ENCODE measurements at regions not wholly inside any gene's neighbourhood (a gene's known extent, or its start where the extent isn't known, plus 50 kb on each side); places are given as distances from the start of the nearest gene placed in this dataset.

DNA sequence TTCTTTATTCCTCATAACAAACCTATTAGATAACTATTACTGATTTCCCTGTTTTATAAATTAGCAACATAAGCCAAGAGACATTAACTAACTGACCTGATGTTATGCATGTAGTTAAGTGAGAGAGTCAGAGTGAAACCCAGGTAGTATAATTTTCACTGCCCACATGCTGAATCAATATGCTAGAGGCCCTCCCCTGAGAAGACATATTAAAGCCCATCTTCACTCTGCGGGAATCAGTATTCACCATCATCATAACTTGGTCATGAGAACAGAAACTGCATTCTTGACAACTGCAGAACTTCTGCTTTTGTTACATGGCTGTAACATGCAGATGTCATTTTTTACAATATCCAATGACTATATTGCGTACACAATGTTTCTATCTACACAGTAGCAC, 1324.3 kb downstream of the ARAP2 start:
- POLR2A ChIA-PET, result no interaction called here
- Mint-ChIP-seq H3K27ac (ENCODE audit: unreplicated experiment) (no peak overlapping the region), H3K9me3 (ENCODE audit: unreplicated experiment) (no peaks in the 10 kb centered on the region), H3K27me3 (ENCODE audit: insufficient read depth, unreplicated experiment) (peaks cover 7% of the 10 kb centered on the region), H3K36me3 (ENCODE audit: insufficient read depth, unreplicated experiment) (no peaks in the 10 kb centered on the region), H3K4me1 (ENCODE audit: low read depth, unreplicated experiment) (no peaks in the 10 kb centered on the region), H3K4me3 (ENCODE audit: unreplicated experiment) (no peak overlapping the region)
- H3K4me3 ChIP-seq (ENCODE audit: low read depth, low read length), result no peak overlapping the region
- CTCF ChIA-PET, result no interaction called here
- TF ChIP-seq, protein P1, sequence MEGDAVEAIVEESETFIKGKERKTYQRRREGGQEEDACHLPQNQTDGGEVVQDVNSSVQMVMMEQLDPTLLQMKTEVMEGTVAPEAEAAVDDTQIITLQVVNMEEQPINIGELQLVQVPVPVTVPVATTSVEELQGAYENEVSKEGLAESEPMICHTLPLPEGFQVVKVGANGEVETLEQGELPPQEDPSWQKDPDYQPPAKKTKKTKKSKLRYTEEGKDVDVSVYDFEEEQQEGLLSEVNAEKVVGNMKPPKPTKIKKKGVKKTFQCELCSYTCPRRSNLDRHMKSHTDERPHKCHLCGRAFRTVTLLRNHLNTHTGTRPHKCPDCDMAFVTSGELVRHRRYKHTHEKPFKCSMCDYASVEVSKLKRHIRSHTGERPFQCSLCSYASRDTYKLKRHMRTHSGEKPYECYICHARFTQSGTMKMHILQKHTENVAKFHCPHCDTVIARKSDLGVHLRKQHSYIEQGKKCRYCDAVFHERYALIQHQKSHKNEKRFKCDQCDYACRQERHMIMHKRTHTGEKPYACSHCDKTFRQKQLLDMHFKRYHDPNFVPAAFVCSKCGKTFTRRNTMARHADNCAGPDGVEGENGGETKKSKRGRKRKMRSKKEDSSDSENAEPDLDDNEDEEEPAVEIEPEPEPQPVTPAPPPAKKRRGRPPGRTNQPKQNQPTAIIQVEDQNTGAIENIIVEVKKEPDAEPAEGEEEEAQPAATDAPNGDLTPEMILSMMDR (IDR thresholded peaks at IDR 0.05; ENCODE audit: insufficient read depth in 1 of 2, low read depth in 1 of 2, low read length in 1 of 2, severe bottlenecking in 1 of 2, unreplicated experiment in 1 of 2), result no peak
- DNase-seq, result no peak
- no peaks in the 10 kb centered on the region for H3K4me1 ChIP-seq
- no peaks in the 10 kb centered on the region for H3K27me3 ChIP-seq (replicated peaks; ENCODE audit: control insufficient read depth, insufficient read depth, low read length)
- H3K9me3 ChIP-seq, result no peaks in the 10 kb centered on the region
- no peaks in the 10 kb centered on the region for H3K36me3 ChIP-seq (ENCODE audit: control insufficient read depth, insufficient read depth, low read length)
- intact Hi-C loops (cut with micrococcal nuclease; ENCODE audit: unreplicated experiment), result no loop called here
- BruUV-seq (replicated peaks), result no TSS peak

DNA sequence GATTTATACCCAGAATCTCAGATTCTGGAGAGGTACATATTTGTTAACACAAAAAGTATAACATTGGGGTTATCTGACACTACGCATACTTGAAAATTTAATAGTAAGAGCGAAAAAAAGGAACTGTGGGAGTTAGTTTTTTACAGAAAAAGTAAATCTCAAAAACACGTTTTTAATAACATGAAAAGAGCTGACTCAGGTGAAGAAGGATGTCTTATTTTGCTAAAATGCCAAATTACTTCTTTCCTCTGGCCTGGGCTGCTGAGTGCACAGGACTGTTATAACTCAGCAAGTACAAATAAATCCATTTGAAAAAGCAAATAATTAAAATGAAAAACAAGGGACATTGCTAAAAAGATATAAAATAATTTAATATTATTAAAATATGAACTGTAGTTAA, 1322.9 kb downstream of the ARAP2 start:
- no TSS peak for BruUV-seq (replicated peaks)
- H3K4me1 ChIP-seq, result no peaks in the 10 kb centered on the region
- ChIA-PET CTCF (no interaction called here), POLR2A (no interaction called here)
- TF ChIP-seq, protein P1 (IDR thresholded peaks at IDR 0.05; ENCODE audit: insufficient read depth in 1 of 2, low read depth in 1 of 2, low read length in 1 of 2, severe bottlenecking in 1 of 2, unreplicated experiment in 1 of 2), result no peak
- Mint-ChIP-seq H3K27ac (ENCODE audit: unreplicated experiment) (no peak overlapping the region), H3K27me3 (ENCODE audit: insufficient read depth, unreplicated experiment) (peaks cover 7% of the 10 kb centered on the region), H3K9me3 (ENCODE audit: unreplicated experiment) (no peaks in the 10 kb centered on the region), H3K4me3 (ENCODE audit: unreplicated experiment) (no peak overlapping the region), H3K4me1 (ENCODE audit: low read depth, unreplicated experiment) (no peaks in the 10 kb centered on the region), H3K36me3 (ENCODE audit: insufficient read depth, unreplicated experiment) (no peaks in the 10 kb centered on the region)
- no peak for DNase-seq
- H3K36me3 ChIP-seq (ENCODE audit: control insufficient read depth, insufficient read depth, low read length), result no peaks in the 10 kb centered on the region
- no peaks in the 10 kb centered on the region for H3K27me3 ChIP-seq (replicated peaks; ENCODE audit: control insufficient read depth, insufficient read depth, low read length)
- intact Hi-C loops (cut with micrococcal nuclease; ENCODE audit: unreplicated experiment), result no loop called here
- no peaks in the 10 kb centered on the region for H3K9me3 ChIP-seq
- H3K4me3 ChIP-seq (ENCODE audit: low read depth, low read length), result no peak overlapping the region

DNA sequence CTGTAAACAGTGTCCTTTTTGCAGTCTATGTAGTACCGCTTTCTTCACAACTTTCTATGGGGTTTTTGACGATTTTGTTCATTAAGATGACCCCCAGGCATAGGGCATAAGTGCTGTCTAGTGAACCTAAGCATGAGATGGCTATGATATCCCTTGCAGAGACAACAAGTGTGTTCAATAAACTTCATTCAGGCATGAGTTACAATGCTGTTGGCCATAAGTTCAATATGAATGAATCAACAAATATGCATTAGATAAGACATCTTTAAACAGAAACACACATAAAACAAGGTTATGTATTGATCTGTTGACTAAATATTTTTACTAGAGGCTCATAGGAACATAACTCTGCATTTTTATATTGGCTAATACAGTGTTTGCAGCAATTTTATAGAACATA, 1322.0 kb downstream of the ARAP2 start:
- Histone ChIP-seq H3K4me1 (no peaks in the 10 kb centered on the region), H3K36me3 (ENCODE audit: control insufficient read depth, insufficient read depth, low read length) (no peaks in the 10 kb centered on the region), H3K27me3 (replicated peaks; ENCODE audit: control insufficient read depth, insufficient read depth, low read length) (no peaks in the 10 kb centered on the region), H3K4me3 (ENCODE audit: low read depth, low read length) (no peak overlapping the region), H3K9me3 (no peaks in the 10 kb centered on the region)
- TF ChIP-seq, protein P1 (IDR thresholded peaks at IDR 0.05; ENCODE audit: insufficient read depth in 1 of 2, low read depth in 1 of 2, low read length in 1 of 2, severe bottlenecking in 1 of 2, unreplicated experiment in 1 of 2), result no peak
- no peak overlapping the region for H3K27ac Mint-ChIP-seq (ENCODE audit: unreplicated experiment)
- ChIA-PET POLR2A (no interaction called here), CTCF (no interaction called here)
- H3K27me3 Mint-ChIP-seq (ENCODE audit: insufficient read depth, unreplicated experiment), result peaks cover 7% of the 10 kb centered on the region
- no peaks in the 10 kb centered on the region for H3K36me3 Mint-ChIP-seq (ENCODE audit: insufficient read depth, unreplicated experiment)
- no TSS peak for BruUV-seq (replicated peaks)
- no peak for DNase-seq
- intact Hi-C loops (cut with micrococcal nuclease; ENCODE audit: unreplicated experiment), result no loop called here
- H3K4me3 Mint-ChIP-seq (ENCODE audit: unreplicated experiment), result no peak overlapping the region
- H3K4me1 Mint-ChIP-seq (ENCODE audit: low read depth, unreplicated experiment), result no peaks in the 10 kb centered on the region
- no peaks in the 10 kb centered on the region for H3K9me3 Mint-ChIP-seq (ENCODE audit: unreplicated experiment)

Data from Caco-2 (cell line).